GM19193 (cell line): ENCODE measurements at regions not wholly inside any gene's neighbourhood (a gene's known extent, or its start where the extent isn't known, plus 50 kb on each side); places are given as distances from the start of the nearest gene placed in this dataset.

ENCODE experiments used
- POLR2A ChIP-seq: IDR thresholded peaks from 4 replicates; pipeline ENCODE4 v1.6.1; 2011; ENCODE audit not compliant: insufficient read depth, insufficient read length; ENCODE audit errors: extremely low read depth

DNA sequence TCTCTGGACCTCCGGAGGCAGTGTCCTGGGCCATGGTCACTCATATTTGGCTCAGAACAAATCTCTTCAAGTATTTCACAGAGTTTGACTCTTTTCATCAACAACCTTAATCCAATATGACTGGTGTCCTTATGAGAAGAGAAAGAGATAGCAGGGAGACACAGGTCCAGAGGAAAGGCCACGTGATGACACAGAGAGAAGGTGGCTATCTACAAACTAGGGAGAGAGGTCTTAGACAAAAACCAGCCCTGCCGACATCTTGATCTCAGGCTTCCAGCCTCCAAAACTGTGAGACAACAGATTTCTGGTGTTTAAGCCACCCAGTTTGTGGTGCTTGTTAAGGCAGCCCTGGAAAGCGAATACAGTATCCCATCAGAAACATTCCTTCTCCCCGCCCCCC lies 237.1 kb upstream of the PROK2 start:
- TF ChIP-seq POLR2A: no peak

DNA sequence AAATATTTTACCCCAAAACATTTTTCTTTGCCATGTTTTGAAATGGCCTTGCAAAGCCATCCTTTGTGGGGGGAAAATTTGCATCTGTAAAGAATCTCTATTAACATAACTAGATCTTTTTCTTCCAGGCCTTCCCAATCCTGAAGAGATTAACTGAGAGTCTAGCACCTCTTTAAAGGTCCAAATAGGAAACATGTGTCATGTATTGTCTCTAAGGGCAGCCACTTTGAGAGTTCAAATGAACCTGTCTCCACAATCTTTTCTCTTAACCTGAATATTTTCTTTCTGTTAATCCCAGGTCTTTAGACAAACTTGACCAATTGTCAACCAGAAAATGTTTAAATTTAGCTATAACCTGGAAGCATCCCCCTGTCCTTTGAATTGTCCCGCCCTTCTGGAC lies 236.6 kb upstream of the PROK2 start:
- TF ChIP-seq POLR2A: no peak

DNA sequence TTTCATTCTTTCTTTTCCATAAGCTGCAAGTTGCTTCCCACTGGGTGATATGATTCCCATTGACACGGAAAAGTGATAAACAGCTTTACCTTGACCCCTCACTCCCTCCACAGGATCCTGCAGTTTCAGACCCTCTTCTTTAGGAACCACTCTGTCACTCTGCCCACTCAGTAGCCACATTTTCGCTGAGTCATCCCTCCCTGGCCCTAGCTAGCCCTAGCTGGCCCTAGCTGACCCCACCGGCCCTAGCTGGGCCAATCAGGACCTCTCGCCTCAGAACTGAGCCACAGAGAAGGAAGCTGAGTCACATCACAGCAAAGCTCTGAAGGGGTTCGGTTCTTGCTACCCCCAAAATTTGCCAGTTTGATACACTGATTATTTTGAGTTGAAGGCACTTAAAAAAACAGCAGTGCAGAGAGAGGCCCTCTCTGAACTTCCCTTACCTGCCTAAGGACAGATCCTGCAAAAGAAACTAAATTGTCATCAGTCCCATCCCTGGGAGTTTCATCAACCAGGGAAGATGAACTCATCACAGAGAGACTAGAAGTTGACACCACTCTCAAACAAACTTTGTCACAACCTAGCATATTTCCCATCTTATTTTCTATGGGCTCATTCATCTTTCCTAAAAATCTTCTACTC lies 233.5 kb upstream of the PROK2 start:
- TF ChIP-seq POLR2A: no peak

DNA sequence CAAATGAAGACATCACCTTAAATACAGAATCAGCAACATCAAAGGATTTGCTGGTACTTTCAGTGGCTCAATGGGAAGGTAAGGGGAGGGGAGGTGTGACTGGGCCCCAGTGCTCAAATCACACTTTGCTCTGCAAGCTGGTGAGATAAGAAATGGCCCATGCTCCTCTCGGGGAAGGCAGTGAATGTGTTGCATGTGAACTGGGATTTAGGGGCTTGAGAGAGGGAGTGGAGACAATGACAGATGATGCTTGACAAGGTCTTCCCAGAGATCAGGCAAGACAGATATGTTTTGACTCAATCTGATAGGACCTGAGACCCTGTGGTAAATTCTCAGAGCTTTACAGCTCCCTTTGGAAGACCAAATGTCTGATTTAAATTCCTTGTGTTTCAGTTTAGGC lies 233.0 kb upstream of the PROK2 start:
- TF ChIP-seq POLR2A: no peak

DNA sequence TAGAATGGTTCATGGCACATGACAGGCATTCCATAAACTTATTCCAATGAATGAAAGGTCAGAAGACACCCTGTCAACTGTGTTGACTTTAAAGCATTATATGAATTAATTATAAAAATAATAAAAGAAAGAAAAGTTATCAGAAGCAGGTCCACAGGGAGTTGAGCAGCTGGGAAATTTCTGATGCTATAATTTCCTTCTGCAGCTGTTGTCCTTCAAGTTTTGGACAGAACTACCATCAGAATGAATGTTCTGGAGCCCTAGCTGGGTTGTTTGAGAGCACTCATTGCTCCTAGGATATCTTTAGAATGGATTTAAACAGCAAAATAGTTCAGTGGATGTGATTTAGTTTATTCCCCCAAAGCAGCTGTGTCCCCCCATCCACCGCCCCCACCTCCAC lies 232.4 kb upstream of the PROK2 start:
- no peak for TF ChIP-seq POLR2A

DNA sequence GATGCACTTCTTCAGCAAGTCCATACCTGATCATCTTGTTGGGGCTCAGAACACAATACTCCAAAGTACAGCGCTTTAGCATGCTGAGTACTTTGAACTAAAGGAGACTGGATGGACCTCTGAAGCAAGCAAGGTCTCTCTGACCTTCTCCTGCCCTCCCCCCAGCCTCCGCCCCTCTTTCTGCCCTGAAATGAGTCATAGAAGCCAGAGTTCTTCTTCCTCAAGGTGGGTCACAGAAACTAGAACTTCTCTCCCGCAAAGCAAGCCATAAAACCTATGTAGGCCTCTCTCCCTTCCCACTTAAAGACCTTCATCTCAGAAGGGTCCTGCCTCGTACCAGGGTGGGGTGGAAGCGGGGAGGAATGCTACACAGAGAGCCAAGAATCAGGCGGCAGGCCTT lies 230.5 kb upstream of the PROK2 start:
- no peak for TF ChIP-seq POLR2A

DNA sequence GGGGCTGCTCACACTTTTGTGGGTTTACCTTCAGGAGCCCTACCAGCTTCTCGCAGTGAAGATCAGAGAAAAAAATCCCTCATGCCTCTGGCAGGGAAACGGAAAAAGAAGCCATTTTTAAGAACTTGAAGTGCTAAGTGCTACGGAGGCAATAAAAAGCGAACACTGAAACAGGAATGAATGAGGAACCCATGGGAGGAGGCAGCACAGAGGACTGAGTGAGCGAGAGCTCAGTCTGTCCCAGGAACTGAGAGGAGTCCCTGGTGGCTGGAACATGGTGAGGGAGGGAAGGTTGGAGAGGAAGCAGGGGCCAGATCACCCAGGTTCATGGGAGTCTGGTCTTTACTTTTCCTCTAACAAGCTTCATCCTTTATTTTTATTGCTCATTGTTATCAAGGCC lies 228.1 kb upstream of the PROK2 start:
- no peak for TF ChIP-seq POLR2A

DNA sequence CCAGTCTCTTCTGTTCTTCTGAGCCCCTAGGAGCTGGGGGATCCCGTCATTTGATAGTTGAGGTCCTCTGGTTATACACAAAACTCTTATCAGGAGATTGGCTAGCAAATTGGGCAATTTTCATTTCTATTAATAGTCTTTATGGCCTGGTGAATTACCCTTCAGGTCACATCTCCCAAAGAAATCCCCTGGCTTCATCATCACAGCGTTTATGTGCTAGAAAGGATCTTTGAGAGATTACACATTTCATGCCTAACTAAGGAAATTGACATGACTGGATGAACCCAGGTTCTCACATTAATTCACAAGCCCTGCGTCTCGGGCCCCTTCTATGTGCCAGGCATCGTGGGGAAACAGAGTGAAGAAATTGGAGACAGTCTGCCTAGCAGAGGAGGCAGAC lies 227.4 kb upstream of the PROK2 start:
- TF ChIP-seq POLR2A: no peak

DNA sequence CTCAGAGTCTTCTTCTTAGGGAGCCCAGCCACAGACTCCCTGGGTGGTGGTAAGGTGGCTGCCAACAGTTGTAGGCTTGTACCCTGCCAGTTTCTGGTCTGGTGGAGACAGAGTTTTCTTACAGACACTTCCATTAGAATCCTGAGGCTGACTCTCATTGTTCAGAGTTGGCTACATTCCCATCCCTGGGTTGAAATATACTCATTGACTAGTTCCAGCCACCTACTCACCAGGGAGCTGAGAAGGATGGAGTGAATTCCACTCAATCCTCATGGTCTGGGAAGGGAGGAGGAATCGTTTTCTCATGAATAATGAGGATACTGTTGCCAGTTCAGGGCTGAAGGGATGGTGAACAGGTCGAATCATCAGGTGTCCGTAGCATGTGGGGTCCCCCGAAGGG lies 226.5 kb upstream of the PROK2 start:
- TF ChIP-seq POLR2A: no peak

DNA sequence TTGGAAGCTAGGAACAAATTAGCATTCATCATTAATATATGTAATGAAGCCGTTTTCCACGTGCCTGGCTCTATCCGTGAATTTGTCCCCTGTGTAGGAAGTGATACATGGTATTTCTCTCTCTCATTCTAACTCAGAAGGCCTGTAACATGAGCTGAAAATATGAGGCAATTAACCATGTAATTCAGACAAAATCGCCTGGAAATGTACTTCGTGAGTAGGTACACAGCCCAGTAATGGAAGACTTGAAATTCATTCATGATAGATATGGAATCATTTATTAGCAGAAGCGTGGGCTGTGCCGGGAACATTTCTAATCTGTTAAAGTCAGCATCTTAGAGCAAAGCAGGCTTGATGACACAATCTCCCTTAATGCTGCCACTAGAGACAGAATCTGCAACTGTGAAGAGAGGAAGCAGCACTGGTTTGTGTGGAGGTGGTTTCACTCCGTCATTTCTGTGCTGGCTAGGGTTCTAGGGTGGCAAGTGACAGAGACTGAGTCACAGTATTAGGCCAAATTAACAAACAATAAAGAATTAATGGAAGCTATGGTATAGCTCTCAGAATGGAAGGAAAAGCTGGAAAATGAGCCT lies 225.0 kb upstream of the PROK2 start:
- no peak for TF ChIP-seq POLR2A

DNA sequence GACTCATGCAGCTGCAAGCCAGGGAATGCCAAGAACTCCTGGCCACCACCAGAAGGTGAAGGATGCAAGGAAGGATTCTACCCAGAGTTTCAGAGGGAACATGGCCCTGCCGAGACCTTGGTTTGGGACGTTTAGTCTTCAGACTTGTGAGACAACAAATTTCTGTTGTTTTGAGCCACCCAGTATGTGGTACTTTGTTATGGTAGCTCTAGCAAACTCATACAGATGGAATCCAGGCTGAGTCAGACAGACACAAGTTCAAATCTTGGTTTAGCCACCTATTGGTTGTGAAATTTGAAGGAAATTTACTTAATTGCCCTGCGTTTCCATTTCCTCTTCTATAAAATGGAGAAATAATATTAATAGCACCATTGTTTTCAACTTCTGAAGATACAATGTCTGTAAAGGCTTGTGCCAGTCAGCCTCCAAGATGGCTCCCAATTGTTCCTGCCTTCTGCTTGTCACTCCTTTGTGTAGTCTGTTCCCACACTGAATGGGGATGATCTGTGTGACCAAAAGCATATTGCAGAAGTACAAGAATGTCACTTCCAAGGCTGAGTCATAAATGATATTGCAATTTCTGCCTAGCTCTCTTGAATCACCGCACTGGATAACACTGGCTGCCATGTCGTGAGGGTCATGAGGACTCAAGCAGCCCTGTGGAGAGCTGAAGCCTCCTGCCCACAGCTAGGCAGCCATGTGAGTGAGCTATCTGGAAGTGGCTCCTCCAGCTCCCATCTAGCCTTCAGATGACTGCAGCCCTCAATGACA lies 223.5 kb upstream of the PROK2 start:
- no peak for TF ChIP-seq POLR2A

DNA sequence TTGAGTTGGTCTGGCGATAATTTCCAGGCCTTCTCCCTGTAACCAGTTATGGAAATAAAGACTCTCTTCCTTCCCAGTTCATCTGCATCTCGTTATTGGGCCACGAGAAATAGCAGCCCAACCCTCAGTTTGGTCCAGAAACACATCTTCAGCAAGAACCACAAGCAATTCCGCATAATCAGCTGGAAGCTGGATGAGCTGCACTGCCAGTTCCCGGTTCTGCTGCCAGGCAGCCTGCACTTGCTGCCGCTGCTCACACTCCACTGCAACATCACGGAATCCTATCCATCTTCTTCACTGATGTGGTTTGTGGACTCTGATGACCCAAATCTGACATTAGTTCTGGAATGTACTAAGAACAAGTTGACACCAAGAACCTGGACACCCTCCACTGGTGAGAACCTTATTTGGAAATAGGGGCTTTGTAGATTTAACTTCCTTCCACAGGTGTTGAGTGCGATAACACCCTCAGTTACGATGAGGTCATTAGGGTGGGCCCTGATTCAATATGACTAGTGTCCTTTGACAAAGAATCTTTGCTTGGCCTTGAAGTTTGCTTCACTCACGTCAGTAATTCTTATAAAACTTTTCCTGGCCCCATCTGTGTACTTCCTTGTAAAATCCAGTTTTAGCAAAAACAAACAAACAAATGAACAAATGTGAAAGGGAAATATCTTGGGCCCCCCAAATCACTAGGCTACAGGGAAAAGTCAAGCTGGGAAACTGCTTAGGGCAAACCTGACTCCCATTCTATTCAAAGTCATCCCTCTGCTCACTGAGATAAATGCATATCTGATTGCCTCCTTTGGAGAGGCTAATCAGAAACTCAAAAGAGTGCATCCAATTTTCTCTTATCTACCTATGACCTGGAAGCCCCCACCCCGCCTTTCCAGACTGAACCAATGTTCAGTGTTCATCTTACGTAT lies 221.9 kb upstream of the PROK2 start:
- TF ChIP-seq POLR2A: no peak

DNA sequence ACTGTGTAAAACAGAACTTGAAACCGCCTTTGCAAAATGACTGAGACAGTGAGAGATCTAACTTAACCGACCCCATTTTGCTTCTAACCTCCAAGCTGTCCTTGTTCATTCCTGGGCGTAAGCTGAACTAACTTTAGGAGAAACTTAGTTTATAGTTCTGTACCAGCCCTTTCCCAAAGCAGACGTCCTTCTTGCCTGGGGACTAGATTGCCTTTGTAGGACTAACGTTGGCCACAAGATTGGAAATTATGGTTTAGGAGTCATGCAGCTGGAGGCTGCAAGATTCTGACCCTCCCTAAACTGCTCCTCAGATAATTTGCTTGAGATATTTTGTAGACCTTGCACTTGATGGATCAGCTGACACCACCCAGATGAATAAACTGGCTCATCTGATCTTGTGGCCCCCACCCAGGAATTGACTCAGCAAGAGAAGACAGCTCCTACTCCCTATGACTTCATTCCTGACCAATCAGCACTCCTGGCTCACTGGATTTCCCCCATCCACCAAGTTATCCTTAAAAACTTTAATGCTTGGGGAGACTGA lies 219.9 kb upstream of the PROK2 start:
- TF ChIP-seq POLR2A: no peak

DNA sequence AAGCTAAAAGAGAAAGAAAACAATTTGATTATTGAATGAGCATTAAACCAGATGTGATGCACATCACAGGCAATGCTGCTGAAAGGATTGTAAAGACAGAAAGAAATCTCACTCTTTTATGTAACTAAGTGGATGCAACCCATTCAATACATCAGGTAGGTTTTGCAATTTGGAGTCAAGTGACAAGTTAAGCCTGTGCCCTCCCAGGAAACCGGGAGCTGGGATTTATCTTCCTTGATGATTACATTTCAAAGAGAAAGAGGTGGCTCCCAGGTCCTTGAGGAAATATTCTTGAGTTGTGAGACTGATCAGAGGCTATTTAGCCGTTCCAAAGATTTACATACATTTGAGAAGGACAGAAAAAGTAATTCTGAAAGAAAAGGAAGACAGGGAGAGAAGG lies 219.0 kb upstream of the PROK2 start:
- no peak for TF ChIP-seq POLR2A

DNA sequence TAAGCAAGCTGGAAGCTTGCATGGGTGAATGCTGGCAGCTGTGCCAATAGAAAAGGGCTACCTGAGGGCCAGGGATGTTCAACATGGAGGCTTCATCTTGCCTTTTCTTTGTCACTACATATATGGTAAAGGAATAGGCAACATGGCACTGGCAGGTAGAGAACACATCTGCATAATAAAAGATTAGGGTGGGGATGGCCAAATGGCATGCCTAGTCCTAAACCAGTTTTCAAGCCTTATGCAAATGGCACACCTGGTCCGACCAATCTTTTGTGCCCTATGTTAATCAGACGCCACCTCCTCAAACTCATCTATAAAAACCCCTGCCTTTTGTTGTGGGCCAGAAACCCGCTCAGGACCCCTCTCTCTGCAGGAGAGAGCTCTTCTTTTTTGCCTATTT lies 216.8 kb upstream of the PROK2 start:
- no peak for TF ChIP-seq POLR2A
